ENCODE measurements at regions not wholly inside any gene's neighbourhood (a gene's known extent, or its start where the extent isn't known, plus 50 kb on each side); places are given as distances from the start of the nearest gene placed in this dataset.

GRCh38 chr15:70219966-70220365 is 122.2 kb upstream of the TLE3 start (continued):
- no peak for TF ChIP-seq CTCF (IDR thresholded peaks at IDR 0.05; ENCODE audit: poor library complexity, severe bottlenecking)
- TF ChIP-seq EZH2 (IDR thresholded peaks at IDR 0.05; ENCODE audit: borderline replicate concordance, insufficient read depth, low read length, poor library complexity, severe bottlenecking), result no peak
- TF ChIP-seq POLR2AphosphoS5 (IDR thresholded peaks at IDR 0.05), result no peak

GRCh38 chr15:70219256-70219895 is 121.7 kb upstream of the TLE3 start:
- H2AFZ ChIP-seq (ENCODE audit: low read depth, low read length), result no peak overlapping the region
- H3K79me2 ChIP-seq (replicated peaks; ENCODE audit: insufficient read depth, low read length), result no peaks in the 10 kb centered on the region
- TF ChIP-seq POLR2AphosphoS5 (IDR thresholded peaks at IDR 0.05) (no peak), REST (IDR thresholded peaks at IDR 0.05; ENCODE audit: borderline replicate concordance) (no peak), CTCF (IDR thresholded peaks at IDR 0.05; ENCODE audit: poor library complexity, severe bottlenecking) (no peak), SMC3 (conservative IDR thresholded peaks at IDR 0.05; ENCODE audit: poor library complexity) (no peak), TAF1 (IDR thresholded peaks at IDR 0.05; ENCODE audit: low read depth) (no peak)
- no peak overlapping the region for H3K9ac ChIP-seq (ENCODE audit: low read length)
- H3F3A ChIP-seq (ENCODE audit: insufficient read depth, low read length, poor library complexity, severe bottlenecking), result no peaks in the 10 kb centered on the region
- H3K9me2 ChIP-seq (ENCODE audit: insufficient read depth, low read length), result no peaks in the 10 kb centered on the region
- no peaks in the 10 kb centered on the region for H3K36me3 ChIP-seq (ENCODE audit: insufficient read depth, low read length)
- no peak overlapping the region for H3K27ac ChIP-seq (ENCODE audit: low read length)
- no peak overlapping the region for H3K4me3 ChIP-seq (ENCODE audit: low read length)
- H3K9me3 ChIP-seq (ENCODE audit: low read length), result no peaks in the 10 kb centered on the region
- H3K4me2 ChIP-seq (ENCODE audit: low read length), result no peak overlapping the region
- no peaks in the 10 kb centered on the region for H3K27me3 ChIP-seq (ENCODE audit: insufficient read depth, low read depth, low read length)
- no peaks in the 10 kb centered on the region for H4K20me1 ChIP-seq (ENCODE audit: insufficient read depth)

Data from neural cell (in vitro differentiated cells).